ENCODE measurements at regions not wholly inside any gene's neighbourhood (a gene's known extent, or its start where the extent isn't known, plus 50 kb on each side); places are given as distances from the start of the nearest gene placed in this dataset.

GRCh38 chr2:103875131-103875530, 978.8 kb upstream of the POU3F3 start:
- no peaks in the 10 kb centered on the region for H3K36me3 Mint-ChIP-seq (ENCODE audit: insufficient read depth in 1 of 3, low read depth in 3 of 3)
- Histone ChIP-seq H4K20me1 (ENCODE audit: control insufficient read depth, insufficient read depth, insufficient read length) (no peaks in the 10 kb centered on the region), H3K79me2 (ENCODE audit: insufficient read depth, low read length) (no peaks in the 10 kb centered on the region), H3K56ac (ENCODE audit: insufficient read length, low read depth, low read length) (no peak overlapping the region), H3K4me1 (ENCODE audit: insufficient read depth, low read length) (peaks cover 7% of the 10 kb centered on the region; the same call in 1 of the 2 replicates), H3K18ac (ENCODE audit: insufficient read length, low read depth, low read length) (no peak overlapping the region), H2BK120ac (ENCODE audit: low read depth, low read length, poor library complexity, severe bottlenecking) (no peak overlapping the region), H3K9ac (ENCODE audit: extremely low read depth, insufficient read length, low read length) (no peak overlapping the region), H2AK5ac (ENCODE audit: insufficient read length, low read length) (no peak overlapping the region), H3K23ac (ENCODE audit: insufficient read length, low read depth, low read length) (no peak overlapping the region), H4K5ac (ENCODE audit: insufficient read length, low read depth, low read length) (no peak overlapping the region), H3K9me3 (ENCODE audit: control insufficient read depth, low read depth, low read length) (no peaks in the 10 kb centered on the region), H3T11ph (ENCODE audit: low read length) (no peak overlapping the region), H2BK5ac (ENCODE audit: insufficient read length, low read length) (no peak overlapping the region), H3K23me2 (ENCODE audit: insufficient read length, low read depth, low read length, poor library complexity, severe bottlenecking) (no peaks in the 10 kb centered on the region), H2BK20ac (ENCODE audit: low read depth, low read length, poor library complexity, severe bottlenecking) (no peak overlapping the region), H4K91ac (ENCODE audit: insufficient read length, low read depth, low read length) (no peak overlapping the region), H3K4me2 (ENCODE audit: insufficient read depth, insufficient read length, low read length) (no peak overlapping the region), H3K14ac (ENCODE audit: insufficient read depth, low read length) (no peak overlapping the region), H2BK12ac (ENCODE audit: insufficient read length, low read depth, low read length) (no peak overlapping the region), H3K4ac (ENCODE audit: low read depth, low read length) (no peak overlapping the region), H3K27me3 (ENCODE audit: insufficient read depth, low read length) (no peaks in the 10 kb centered on the region), H4K8ac (replicated peaks; ENCODE audit: insufficient read length, low read depth, low read length) (no peak overlapping the region), H2BK15ac (ENCODE audit: low read depth, low read length) (no peak overlapping the region), H3K27ac (ENCODE audit: insufficient read length, low read depth, low read length) (no peak overlapping the region), H3K79me1 (ENCODE audit: insufficient read depth, low read depth, low read length, poor library complexity, severe bottlenecking) (no peaks in the 10 kb centered on the region), H2AFZ (ENCODE audit: low read length) (no peak overlapping the region)
- H3K4me1 Mint-ChIP-seq, result peaks cover 25 to 28% of the 10 kb centered on the region in 2 experiments
- no peaks in the 10 kb centered on the region for H3K9me3 Mint-ChIP-seq
- H3K4me3 Mint-ChIP-seq, result peak overlapping the region in 1 of 2 experiments; percentile 39; a peak in 3 of 5 replicates
- peak overlapping the region in 2 of 3 experiments; percentile 9 to 34; a peak in 3 of 7 replicates for H3K27ac Mint-ChIP-seq
- TF ChIP-seq CTCF (conservative IDR thresholded peaks at IDR 0.05), result no peak
- WGBS (ENCODE audit: extremely low coverage, insufficient read length, low lambda C conversion rate), result no CpG with 5 or more reads among the region's 1 CpG
- no peaks in the 10 kb centered on the region for H3K27me3 Mint-ChIP-seq (ENCODE audit: low read depth)
- DNase-seq, result no peak

Measured in H9 (cell line).